GM19455 (cell line): ENCODE measurements at regions not wholly inside any gene's neighbourhood (a gene's known extent, or its start where the extent isn't known, plus 50 kb on each side); places are given as distances from the start of the nearest gene placed in this dataset.

Source experiments
- ATAC-seq: cut with Tn5 transposase; IDR thresholded peaks from one replicate; pipeline ENCODE4 v1.9.1; 2021; ENCODE audit not compliant: unreplicated experiment

DNA sequence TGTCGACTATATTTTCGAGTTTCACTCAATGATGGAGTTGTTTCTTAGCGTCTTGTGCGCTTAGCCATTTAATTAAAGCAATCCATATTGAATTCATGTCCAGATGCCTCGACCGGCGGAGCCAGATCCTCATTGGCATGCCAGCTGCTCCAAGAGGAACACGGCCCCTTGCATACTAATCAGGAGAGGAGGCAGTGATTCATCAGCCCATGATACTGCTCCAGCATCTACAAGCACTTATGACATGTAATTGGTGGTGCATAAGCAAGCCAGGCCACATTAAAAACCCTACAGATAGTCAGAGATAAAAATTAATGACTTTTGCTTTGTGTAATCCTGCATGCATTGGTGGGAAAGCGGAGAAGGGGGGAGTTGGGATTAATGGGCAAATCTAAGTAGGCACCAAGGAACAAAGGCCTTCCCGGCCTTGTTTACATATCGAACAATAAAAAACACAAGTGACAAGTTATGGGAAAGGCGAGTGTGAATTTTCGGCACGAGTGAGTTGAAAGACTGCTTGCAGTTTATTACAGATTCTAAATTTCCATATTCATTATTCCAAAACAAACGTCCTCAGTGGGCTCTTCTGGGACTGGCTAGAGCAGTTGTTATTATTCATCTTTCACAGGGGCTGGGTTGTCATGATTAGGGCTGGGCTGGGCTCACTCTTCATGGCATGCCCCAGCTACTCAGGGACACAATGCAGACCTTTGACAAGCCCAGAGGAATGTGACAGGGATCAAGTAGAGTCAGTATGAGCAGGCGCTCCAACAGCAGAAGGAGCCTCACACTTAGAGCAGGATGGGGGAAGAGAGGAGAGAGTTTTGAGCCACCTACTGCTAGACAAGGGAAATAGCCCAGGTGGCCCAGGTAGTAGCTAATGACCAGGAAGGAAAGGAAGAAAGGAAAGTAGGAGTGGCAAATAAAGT lies 281.7 kb upstream of the ZFHX3 start:
- ATAC-seq, result no peak

DNA sequence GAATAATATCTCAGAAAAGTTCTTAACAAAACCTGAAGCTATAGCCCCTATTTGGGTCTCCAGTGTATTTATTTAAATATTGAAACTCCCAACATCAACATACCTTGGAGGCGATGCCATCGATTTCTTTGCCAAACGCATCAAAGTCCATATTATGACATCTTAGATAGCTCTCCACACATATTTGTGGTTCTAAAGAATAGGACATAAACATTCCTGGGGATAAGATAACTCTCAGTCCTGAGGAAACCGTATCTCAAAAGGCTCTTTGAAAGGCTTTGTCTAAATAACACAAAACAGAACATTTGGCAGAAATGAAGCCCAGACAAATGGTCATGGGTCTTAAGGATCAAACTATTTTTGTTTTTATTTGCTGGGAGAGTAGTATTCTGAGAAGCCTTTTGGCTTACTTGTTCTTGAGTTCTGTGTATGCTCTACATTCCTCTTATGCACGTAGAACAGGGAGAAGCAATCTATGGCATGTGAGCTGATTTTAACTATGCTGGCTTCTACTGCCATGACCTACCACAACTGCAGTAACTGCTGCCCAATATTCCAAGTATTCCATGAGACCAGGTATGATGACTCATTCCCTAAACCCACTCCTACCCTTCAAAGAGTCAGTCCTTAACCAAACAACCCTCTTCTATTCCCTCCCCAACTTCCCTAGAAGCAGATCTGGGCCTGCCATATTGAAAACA lies 279.0 kb upstream of the ZFHX3 start:
- no peak for ATAC-seq

- no peak for ATAC-seq
Measured at GRCh38 chr16:73326221-73326620, 278.3 kb upstream of the ZFHX3 start.

DNA sequence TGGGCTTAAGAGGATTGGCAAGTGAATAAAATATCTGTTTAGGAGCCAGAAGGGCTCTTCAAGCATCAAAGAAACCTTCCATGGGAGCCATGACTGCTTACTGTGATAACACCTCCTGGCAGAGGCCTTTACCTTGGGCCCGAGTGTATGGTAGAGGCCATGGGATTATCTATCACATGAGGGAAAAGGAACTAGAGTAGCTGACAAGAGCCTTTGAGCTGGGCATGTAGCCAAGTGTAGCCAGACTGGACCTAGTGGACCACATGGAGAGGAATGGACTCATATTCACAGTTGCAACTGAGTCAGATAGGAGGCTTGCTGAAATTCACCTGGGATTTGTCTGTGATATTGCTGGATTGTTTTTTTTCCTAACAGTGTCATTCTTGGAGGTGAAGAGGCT lies 276.0 kb upstream of the ZFHX3 start:
- no peak for ATAC-seq

GRCh38 chr16:73322856-73323255 lies 274.9 kb upstream of the ZFHX3 start:
- no peak for ATAC-seq

GRCh38 chr16:73321853-73322252 lies 273.9 kb upstream of the ZFHX3 start:
- no peak for ATAC-seq

DNA sequence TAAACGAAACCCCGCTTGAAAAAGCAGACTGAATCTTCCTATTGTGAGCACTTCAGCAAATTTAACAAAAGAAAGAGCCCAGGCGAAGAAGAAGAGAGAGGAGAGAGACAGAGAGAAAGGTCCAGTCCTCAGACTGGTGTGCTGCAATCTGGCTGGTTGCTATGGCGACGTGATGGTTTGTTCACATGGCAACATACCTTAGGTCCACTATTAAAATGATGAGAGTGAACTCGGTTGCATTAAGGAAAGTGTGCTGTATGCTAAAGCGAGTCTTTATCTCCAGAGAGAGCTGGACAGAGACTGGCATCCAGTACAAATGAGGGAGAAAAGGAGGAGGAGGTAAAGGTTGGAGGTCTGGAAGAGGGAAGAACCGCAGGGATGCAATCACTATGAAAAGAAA lies 271.8 kb upstream of the ZFHX3 start:
- no peak for ATAC-seq

GRCh38 chr16:73319261-73319660 lies 271.3 kb upstream of the ZFHX3 start:
- ATAC-seq, result no peak

DNA sequence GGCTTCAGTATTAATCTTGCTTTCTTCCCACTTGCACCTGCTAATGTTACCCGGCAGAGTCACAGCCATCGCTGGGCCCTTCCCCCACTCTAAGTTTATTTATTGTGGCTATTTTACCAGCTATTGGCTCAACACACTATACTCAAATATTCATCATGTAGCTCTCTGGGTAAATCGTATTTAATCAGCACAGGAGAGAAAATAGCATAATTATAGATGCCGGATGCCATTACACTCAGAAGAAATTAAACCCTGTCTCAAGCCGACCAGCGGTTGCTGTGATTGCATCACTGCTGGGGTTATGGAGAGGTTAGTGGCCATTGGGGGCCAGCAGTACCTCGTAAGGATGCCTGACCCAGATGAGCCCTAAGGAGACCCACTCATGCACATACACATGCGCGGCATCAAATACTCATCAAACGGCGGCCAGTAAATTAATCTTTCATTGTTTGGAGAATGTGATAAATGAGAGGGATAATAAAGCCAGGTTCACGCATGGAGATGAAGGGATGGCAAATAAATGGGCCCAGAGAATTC lies 269.5 kb upstream of the ZFHX3 start:
- ATAC-seq, result no peak

DNA sequence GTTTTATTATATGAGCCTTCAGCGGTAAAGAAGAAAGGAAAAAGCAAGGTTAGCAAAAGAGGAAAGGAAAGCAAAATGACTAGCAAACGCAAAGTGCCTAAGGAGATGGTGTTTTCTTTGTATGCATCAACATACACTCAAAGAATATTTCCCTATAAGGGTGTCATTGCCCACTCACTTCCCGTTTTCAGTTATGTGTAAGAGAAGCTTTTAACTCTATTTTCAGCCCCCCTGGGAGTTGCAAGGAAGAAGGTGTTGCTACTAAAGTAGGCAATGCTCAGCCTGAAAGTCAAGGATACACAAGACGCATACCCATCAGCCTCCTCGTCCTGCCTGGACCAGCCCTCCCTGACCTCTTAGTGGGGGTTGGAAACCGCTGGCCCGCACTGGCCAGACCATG lies 267.7 kb upstream of the ZFHX3 start:
- peak; percentile 71 for ATAC-seq

DNA sequence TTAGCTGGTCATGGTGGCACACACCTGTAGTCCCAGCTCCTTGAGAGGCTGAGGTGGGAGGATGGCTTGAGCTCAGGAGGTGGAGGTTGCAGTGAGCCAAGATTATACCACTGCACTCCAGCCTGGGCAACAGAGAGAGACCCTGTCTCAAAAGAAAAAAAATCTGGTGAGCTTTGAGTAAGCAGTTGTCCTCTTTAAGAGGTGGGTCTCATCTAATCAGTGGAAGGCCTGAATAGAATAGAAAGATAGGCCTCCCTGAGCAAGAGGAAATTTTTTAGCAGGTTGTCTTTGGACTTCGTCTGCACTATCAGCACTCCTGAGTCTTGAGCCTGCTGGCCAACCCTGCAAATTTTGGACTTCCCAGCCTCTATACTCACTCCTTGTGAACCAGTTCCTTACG lies 266.0 kb upstream of the ZFHX3 start:
- ATAC-seq, result no peak

GRCh38 chr16:73311857-73312723 lies 264.2 kb upstream of the ZFHX3 start:
- ATAC-seq, result no peak

DNA sequence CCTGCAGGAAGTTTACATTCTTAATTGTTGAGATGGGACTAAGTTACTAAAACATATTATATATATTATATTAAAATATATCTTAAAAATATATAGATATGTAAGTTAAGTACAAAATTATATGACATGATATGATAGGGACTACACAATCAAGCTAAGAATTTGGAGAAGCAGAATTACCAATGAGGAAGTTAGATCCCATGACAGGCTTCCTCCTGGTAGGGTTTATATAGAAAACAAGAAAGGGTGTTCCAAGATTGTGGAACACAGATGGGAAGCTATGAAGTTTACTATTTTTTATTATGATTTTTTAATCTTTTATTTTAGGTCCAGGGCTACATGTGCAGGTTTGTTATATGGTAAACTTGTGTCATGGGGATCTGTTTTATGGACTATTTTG lies 260.8 kb upstream of the ZFHX3 start:
- no peak for ATAC-seq

DNA sequence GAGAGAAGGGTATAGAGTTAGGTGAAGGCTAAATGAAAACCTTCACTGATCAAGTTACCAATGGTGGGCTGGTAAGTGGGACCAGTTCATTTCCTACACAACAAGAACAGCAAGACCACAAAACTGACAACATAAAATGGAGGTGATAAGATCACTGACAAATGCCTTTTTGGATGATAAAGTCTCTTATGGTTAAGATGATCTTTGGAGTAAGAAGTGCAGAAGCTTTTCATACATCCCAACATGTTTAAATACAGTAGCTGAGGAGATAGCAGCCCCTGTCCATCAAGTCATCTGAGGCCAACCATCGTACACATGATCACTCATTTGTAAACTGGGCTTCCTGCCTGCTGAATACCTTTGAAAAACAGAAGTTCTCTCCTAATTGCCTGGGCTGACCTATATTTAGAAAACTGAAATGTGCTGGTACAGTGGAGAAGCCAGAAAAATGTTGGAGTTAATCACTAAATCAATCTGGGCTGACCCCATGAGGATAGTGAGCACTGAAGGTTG lies 259.0 kb upstream of the ZFHX3 start:
- no peak for ATAC-seq

DNA sequence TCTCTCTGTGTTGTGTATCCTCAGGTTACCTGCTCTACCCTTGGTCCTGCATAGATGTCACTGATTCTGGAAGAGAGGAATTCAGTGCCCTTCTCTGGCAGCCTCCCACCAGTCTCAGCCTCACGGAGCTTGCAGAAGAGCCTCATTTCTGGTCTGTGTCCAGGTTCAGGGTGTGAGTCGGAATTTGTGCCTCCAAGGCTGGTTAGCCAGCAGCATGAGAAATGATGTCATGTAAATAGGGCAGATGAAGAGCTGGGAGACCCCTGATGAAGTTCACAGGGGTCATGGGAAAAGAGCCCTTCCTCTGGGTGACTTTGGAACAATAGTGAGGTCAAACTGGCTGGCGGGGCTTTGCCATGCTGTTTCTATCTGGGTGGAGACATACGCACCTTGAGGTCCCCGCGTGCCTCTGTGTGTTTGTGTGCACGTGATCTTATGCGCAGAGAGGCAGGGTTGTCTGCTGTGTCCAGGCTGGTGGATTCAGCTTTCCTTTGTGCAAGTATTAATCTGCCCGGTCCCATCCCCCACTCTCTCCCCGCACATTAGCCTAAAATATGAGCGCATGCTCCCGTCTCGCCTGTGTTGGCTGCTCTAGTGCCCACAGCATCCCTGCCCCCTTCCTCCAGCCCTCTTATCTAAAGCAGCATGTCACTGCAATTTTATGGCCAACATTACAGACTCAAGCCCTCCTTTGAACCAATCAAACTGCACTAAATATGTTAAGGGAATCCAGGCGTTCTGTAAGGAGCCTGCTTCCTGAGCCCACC lies 256.3 kb upstream of the ZFHX3 start:
- ATAC-seq, result no peak

DNA sequence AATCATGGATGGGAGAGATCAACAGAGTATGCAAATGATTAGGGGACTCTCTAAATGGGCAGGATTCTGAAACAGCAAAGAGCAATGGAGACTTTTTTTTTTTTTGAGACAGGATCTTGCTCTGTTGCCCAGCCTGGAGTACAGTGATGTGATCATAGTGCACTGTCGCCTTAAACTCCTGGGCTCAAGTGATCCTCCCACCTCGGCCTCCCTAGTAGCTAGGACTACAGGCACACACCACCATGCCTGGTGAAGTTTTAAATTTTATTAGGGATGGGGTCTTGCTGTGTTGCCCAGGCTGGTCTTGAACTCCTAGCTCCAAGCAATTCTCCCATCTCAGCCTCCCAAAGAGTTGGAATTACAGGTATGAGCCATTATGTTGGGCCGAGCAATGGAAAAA lies 255.0 kb upstream of the ZFHX3 start:
- ATAC-seq, result no peak

DNA sequence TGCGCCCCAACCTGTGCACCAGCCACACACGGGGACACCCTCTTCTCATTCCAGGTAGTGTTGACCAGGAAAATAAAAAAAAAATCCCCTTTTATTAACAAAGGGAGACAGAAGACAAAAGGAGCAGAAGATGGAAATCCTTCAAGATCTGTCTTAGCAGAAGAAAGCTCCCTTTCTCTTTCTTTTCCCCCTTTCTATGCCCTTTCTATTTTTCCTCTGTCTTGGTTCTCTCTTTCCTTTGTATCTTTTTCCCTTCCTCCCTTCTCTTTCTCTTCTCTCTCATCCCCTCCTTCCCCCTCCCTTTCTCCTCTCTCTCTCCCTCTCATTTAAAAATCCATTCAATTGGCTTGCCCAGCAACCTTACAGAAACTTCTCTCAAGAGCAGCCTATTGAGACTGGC lies 254.1 kb upstream of the ZFHX3 start:
- no peak for ATAC-seq

- ATAC-seq, result no peak
Measured at GRCh38 chr16:73299346-73299745, 251.4 kb upstream of the ZFHX3 start.

DNA sequence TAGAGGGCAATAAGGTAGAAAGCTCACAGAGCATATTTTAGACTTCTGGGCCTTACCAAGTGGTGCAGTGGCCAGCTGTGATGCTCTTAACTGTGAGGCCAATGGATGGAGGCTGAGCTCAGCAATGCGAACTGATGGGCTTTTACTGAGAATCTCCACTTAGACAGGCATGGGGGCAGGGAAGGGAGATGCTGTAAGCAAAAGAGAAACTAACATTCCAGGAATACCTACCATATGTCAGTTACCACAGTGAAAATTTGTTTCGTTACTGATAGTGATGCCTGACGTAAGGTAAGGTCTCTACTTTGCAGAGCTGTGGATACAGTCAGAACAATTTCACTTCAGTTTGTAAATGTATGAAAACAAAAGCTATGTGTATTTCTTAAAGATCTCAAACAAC lies 250.6 kb upstream of the ZFHX3 start:
- no peak for ATAC-seq

DNA sequence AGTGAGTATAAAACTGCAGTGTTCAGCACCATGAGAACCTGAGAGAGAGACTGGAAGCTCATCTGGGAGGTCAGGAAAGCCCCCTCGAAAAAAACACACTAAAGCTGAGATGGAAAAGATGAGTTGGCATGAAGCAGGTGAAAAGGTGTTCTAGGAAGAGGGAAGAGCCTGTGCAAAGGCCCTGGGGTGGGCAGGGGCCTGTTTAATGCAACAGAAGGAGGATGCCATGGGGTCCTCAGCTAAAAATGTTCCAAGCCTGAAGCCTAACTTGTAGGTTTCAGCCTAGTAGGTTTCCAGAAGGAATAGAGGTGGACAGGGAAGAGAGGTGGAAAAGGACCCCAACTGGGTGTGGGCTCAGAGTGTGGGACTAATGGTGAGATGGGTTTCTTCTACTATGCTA lies 242.3 kb upstream of the ZFHX3 start:
- no peak for ATAC-seq
